ENCODE measurements at regions not wholly inside any gene's neighbourhood (a gene's known extent, or its start where the extent isn't known, plus 50 kb on each side); places are given as distances from the start of the nearest gene placed in this dataset.

DNA sequence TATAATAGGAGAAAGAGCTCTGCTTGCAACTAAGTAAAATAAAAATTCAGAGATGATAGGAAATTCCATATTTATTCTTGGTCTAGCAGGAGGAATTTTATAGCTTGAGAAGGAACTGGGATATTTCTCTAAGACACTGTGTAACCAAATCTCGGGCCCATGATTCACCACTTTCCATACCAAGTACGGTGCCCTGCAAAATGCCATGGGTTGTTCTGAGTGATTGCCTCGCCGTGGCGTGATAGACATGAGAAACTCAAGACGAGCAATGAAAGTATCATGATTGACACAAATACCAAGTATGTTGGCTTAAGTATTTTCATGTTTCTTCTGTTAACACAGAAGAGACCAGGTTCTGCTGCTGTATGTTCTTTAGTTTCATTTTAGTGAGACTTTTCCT is 167.2 kb downstream of the LMO4 start:
- TF ChIP-seq, protein P1, sequence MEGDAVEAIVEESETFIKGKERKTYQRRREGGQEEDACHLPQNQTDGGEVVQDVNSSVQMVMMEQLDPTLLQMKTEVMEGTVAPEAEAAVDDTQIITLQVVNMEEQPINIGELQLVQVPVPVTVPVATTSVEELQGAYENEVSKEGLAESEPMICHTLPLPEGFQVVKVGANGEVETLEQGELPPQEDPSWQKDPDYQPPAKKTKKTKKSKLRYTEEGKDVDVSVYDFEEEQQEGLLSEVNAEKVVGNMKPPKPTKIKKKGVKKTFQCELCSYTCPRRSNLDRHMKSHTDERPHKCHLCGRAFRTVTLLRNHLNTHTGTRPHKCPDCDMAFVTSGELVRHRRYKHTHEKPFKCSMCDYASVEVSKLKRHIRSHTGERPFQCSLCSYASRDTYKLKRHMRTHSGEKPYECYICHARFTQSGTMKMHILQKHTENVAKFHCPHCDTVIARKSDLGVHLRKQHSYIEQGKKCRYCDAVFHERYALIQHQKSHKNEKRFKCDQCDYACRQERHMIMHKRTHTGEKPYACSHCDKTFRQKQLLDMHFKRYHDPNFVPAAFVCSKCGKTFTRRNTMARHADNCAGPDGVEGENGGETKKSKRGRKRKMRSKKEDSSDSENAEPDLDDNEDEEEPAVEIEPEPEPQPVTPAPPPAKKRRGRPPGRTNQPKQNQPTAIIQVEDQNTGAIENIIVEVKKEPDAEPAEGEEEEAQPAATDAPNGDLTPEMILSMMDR (IDR thresholded peaks at IDR 0.05) = no peak
- no peak for TF ChIP-seq POLR2A (IDR thresholded peaks at IDR 0.05)
